ENCODE measurements at regions not wholly inside any gene's neighbourhood (a gene's known extent, or its start where the extent isn't known, plus 50 kb on each side); places are given as distances from the start of the nearest gene placed in this dataset.

- Mint-ChIP-seq H3K36me3 (ENCODE audit: insufficient read depth in 1 of 3, low read depth in 3 of 3) (peaks cover 0 to 10% (median 5%) of the 10 kb centered on the region in 3 experiments; a peak in 4 of 7 replicates), H3K4me1 (peaks cover 15% of the 10 kb centered on the region in 2 experiments), H3K27me3 (ENCODE audit: low read depth) (no peaks in the 10 kb centered on the region), H3K9me3 (peaks cover 10 to 11% of the 10 kb centered on the region in 2 experiments), H3K4me3 (no peak overlapping the region), H3K27ac (peak overlapping the region; percentile 6 to 67 (median 13); a peak in 4 of 7 replicates)
- no peak overlapping the region for H2BK5ac ChIP-seq (ENCODE audit: insufficient read length, low read length)
- no peaks in the 10 kb centered on the region for H4K20me1 ChIP-seq (ENCODE audit: control insufficient read depth, insufficient read depth, insufficient read length)
- H3K14ac ChIP-seq (ENCODE audit: insufficient read depth, low read length), result no peak overlapping the region; the same call in 1 of the 2 replicates
- H3K4ac ChIP-seq (ENCODE audit: low read depth, low read length), result no peak overlapping the region
- no peaks in the 10 kb centered on the region for H3K23me2 ChIP-seq (ENCODE audit: insufficient read length, low read depth, low read length, poor library complexity, severe bottlenecking)
- no CpG with 5 or more reads among the region's 2 CpGs for WGBS (ENCODE audit: extremely low coverage, insufficient read length, low lambda C conversion rate)
- no peak overlapping the region for H4K91ac ChIP-seq (ENCODE audit: insufficient read length, low read depth, low read length)
- H3K9me3 ChIP-seq (ENCODE audit: control insufficient read depth, low read depth, low read length), result no peaks in the 10 kb centered on the region
- no peak for DNase-seq
- no peak overlapping the region for H2BK12ac ChIP-seq (ENCODE audit: insufficient read length, low read depth, low read length)
- H2BK20ac ChIP-seq (ENCODE audit: low read depth, low read length, poor library complexity, severe bottlenecking), result no peak overlapping the region
- H3K4me2 ChIP-seq (ENCODE audit: insufficient read depth, insufficient read length, low read length), result no peak overlapping the region
- H3T11ph ChIP-seq (ENCODE audit: low read length), result no peak overlapping the region
- H3K27ac ChIP-seq (ENCODE audit: insufficient read length, low read depth, low read length), result no peak overlapping the region
- no peak overlapping the region for H2BK15ac ChIP-seq (ENCODE audit: low read depth, low read length)
- no peak overlapping the region for H2AFZ ChIP-seq (ENCODE audit: low read length)
- no peaks in the 10 kb centered on the region for H3K79me1 ChIP-seq (ENCODE audit: insufficient read depth, low read depth, low read length, poor library complexity, severe bottlenecking)
- H3K4me1 ChIP-seq (ENCODE audit: insufficient read depth, low read length), result peaks cover 4% of the 10 kb centered on the region; the same call in 1 of the 2 replicates
- H3K9ac ChIP-seq (ENCODE audit: extremely low read depth, insufficient read length, low read length), result no peak overlapping the region
- H4K8ac ChIP-seq (replicated peaks; ENCODE audit: insufficient read length, low read depth, low read length), result no peak overlapping the region
- no peak overlapping the region for H3K23ac ChIP-seq (ENCODE audit: insufficient read length, low read depth, low read length)
- H3K56ac ChIP-seq (ENCODE audit: insufficient read length, low read depth, low read length), result no peak overlapping the region
- no peak overlapping the region for H2BK120ac ChIP-seq (ENCODE audit: low read depth, low read length, poor library complexity, severe bottlenecking)
- no peak overlapping the region for H2AK5ac ChIP-seq (ENCODE audit: insufficient read length, low read length)
- TF ChIP-seq, protein P1, sequence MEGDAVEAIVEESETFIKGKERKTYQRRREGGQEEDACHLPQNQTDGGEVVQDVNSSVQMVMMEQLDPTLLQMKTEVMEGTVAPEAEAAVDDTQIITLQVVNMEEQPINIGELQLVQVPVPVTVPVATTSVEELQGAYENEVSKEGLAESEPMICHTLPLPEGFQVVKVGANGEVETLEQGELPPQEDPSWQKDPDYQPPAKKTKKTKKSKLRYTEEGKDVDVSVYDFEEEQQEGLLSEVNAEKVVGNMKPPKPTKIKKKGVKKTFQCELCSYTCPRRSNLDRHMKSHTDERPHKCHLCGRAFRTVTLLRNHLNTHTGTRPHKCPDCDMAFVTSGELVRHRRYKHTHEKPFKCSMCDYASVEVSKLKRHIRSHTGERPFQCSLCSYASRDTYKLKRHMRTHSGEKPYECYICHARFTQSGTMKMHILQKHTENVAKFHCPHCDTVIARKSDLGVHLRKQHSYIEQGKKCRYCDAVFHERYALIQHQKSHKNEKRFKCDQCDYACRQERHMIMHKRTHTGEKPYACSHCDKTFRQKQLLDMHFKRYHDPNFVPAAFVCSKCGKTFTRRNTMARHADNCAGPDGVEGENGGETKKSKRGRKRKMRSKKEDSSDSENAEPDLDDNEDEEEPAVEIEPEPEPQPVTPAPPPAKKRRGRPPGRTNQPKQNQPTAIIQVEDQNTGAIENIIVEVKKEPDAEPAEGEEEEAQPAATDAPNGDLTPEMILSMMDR (conservative IDR thresholded peaks at IDR 0.05), result no peak
- H4K5ac ChIP-seq (ENCODE audit: insufficient read length, low read depth, low read length), result no peak overlapping the region
- no peak overlapping the region for H3K18ac ChIP-seq (ENCODE audit: insufficient read length, low read depth, low read length)
- H3K79me2 ChIP-seq (ENCODE audit: insufficient read depth, low read length), result no peaks in the 10 kb centered on the region
- H3K27me3 ChIP-seq (ENCODE audit: insufficient read depth, low read length), result no peaks in the 10 kb centered on the region
These were observed 404.2 kb downstream of the DNAH5 start for GRCh38 chr5:13540168-13540750.
